Anterior cingulate cortex (tissue), 58 donors: ENCODE measurements at regions not wholly inside any gene's neighbourhood (a gene's known extent, or its start where the extent isn't known, plus 50 kb on each side); places are given as distances from the start of the nearest gene placed in this dataset.
A peak's percentile ranks its signal among the peaks of the same experiment; 100 is the strongest.

Experiments used
- DNase-seq, 58 donors: peaks; one replicate each; lab custom pipeline; 2025; lab: John Stamatoyannopoulos, UW

- no peak for DNase-seq
These were observed 208.2 kb downstream of the SEC61B start for GRCh38 chr9:99430301-99430700.

- peak in 1 of 58 donors; percentile 9 for DNase-seq
These were observed 209.0 kb downstream of the SEC61B start for GRCh38 chr9:99431103-99431502.

GRCh38 chr9:99432075-99432474, 210.0 kb downstream of the SEC61B start:
- no peak for DNase-seq

DNA sequence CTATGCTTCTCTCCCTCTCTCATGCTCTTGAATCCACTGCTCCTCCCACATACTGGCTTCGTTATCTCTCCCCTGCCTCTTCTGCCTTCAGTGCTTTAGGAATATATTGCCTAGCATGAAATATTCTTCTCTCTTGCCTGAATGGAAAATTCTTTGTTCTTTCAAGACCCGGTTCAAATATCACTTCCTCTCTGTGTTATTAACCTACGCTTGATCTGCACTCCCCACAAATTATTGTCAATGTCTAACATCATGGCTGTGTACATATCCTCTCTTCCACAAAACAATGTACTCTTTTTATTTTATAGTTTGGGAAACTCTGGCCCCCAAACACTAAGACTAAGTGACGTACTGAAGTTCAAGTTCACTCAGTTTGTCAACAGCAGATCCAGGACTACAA, 211.0 kb downstream of the SEC61B start:
- no peak for DNase-seq

GRCh38 chr9:99433555-99433954, 211.5 kb downstream of the SEC61B start:
- no peak for DNase-seq

DNA sequence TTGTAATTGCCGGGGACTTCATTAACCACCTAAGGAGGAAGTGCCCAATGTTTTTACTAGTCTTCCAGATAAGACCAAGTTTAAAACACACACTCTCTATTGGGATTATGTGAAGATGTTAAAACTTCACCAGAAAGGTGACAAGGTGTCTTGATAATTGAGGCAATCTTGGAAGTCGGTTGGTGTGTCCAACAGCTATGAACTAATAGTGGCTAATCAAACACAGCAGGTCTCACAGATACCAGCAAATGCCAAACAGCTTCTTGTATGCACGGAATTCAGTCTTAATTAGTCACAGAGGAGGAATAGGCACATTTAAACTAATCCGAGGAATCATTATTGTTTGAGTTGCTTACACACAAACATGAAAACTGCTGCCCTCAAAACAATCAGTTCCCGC, 214.5 kb downstream of the SEC61B start:
- DNase-seq = no peak

- no peak for DNase-seq
These were observed 215.1 kb downstream of the SEC61B start for GRCh38 chr9:99437145-99437544.

DNA sequence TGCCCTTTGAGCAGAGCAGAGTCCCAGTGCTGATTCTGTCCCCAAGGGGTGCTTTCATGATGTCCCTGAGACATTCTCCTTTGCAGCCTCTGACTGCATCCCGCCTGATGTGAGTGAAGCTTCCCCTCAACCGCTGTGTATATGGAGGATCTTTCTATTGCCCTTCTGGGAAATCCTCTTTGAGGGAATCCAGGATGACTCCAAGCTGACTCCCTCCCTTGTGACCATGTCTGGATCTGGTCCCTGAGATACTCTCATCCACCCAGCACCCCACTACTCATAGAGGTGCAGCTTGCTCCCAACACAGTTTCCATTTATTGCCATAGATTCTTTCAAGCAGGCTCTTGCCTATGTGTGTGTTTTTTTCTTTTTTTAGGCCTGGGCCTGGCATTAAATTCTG, 216.5 kb downstream of the SEC61B start:
- DNase-seq = no peak

- DNase-seq = no peak
These were observed 219.7 kb downstream of the SEC61B start for GRCh38 chr9:99441829-99442228.

DNA sequence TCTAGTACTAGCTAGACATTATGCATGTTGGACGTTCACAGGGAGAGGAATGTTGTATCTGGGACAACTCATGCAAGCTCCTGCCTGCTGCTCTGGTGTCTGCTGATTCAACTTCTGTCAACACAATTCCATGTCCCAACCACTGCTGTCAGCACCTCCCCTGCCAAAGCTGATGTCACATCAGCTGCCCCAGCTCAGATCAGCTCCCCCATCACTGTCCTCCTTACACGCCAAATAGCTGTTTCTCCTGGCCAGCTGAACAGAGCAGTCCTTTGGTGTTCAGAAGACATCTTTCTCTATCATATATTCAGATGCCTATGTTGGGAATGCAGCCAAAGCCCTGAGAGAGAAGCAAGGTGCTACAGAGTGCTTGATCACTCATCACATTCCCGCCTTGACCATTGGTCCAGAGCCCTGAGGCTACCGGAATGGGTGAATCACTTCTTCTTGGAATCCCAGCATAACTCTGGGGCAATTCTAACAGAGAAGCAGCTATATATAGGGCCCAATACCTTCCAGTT, 223.3 kb downstream of the SEC61B start:
- peak in 18 of 58 donors; percentile 3 to 45 (median 16) for DNase-seq

GRCh38 chr9:99445920-99446319, 223.8 kb downstream of the SEC61B start:
- no peak for DNase-seq

DNA sequence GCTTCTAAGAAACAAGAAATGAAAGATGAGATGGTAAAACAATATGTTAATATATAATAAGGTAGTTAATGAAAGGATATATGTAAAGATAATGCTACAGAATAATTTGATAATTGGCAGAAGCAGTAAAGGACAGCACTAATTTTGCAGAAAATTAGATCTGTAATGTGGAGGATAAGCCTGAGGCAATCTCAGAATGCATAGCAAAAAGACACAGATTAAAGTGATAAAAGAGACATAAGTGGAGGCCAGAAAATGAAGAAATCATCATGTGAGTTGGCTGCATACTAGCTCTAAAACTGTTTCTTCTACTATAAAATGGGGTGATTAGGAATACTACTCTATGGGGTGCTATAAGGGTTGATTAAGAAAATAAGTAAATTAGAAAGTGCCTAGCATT, 225.9 kb downstream of the SEC61B start:
- no peak for DNase-seq

DNA sequence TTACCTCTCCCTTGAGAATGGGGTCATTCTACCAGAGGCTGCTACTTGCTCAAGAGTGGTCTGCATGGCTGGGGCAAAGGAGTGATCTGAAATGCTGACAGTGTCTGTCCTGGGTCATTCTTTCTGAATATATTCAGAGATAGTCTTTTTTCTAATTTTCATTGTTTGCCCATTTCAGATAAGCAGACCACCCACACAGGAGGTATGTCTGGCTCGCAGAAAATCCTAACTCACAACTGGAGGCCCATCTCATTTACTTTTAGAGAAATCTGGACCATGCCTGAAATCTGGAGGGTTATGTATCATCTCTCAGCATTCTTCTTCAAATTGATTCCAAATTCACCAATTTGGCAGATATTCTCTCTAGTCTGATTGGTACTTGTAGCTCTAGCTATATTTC, 227.6 kb downstream of the SEC61B start:
- no peak for DNase-seq

DNA sequence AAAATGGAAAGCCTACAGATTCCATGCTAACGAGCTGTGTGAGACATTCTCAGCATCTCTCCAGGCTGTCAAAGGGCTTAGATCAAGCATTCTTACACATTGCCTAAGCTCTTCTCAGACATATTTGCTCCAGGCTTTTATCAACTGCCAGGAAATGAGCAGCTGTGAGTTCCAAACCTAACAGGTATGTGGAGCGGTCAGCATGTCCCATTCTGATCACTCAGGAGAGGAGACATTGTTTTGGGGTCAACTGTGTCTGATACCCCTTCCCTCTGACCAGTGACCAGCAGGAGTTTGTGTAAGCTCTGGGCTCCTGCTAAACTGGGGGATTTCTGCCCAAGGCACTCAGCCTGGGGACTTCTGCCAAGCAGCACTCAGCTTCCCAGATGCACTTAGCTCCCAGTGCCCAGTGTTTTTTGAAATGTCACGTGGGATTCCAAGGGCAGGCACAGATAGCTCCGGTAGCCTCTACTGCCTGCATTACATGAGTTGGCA, 229.1 kb downstream of the SEC61B start:
- DNase-seq = peak in 37 of 58 donors; percentile 4 to 77 (median 30)

GRCh38 chr9:99457406-99457805, 235.3 kb downstream of the SEC61B start:
- DNase-seq = no peak

DNA sequence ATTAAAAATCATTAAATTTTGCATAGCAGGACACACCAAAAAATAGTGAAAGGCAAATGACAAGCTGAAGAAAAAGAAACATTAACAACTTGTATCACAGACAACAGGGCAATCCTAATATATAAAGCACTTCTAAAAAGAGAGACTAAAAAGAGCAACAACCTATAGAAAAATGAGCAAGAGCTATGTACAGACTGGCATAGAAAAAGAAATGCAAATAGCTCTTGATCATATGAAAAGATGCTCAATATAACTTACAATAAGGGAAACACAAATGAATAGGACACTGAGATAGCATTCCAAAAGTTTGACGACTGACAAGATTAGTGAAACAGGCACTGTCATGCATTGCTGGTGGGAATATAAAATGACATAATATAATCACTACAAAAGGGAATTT, 235.9 kb downstream of the SEC61B start:
- no peak for DNase-seq

DNA sequence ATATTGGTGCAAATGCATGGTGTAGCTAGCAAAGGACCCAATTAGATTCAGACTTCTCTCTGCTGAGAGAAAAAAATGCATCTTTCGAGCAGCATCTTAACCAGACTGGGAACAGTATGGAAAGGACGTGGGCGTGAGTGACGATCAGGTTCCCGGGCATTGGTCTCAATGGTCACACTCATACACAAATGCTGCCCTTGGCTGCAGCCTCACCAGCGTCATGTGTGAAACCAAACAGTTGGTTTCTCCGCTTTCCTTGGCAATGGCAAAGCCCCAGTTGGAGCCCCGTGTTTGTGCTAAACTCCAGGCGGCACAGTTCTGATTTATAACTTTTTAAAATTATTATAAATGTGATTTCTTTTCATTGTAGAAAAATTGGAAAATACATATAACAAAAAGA, 237.8 kb downstream of the SEC61B start:
- DNase-seq = no peak

- DNase-seq = no peak
These were observed 241.0 kb downstream of the SEC61B start for GRCh38 chr9:99463131-99463530.

DNA sequence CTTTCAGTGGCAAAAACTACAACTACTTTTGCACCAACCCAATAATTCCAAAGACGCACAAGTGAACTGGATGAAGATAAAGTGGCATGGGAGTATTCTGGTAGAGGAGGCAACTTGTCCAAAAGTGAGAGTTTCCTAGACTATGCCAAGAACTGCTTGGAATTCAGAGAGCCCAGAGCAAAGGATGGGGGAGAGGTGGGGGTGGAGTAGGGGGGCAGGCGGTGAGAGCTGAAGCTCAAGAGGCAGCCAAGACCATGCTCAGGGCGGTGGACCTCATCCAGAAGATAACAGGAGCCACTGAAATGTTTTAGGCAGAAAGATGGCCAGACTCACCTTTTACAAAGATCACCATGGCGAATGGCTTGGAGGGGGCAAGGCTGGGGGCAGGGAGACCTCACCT, 242.5 kb downstream of the SEC61B start:
- no peak for DNase-seq

GRCh38 chr9:99465231-99465907, 243.3 kb downstream of the SEC61B start:
- peak in 43 of 58 donors; percentile 8 to 83 (median 44) for DNase-seq

DNA sequence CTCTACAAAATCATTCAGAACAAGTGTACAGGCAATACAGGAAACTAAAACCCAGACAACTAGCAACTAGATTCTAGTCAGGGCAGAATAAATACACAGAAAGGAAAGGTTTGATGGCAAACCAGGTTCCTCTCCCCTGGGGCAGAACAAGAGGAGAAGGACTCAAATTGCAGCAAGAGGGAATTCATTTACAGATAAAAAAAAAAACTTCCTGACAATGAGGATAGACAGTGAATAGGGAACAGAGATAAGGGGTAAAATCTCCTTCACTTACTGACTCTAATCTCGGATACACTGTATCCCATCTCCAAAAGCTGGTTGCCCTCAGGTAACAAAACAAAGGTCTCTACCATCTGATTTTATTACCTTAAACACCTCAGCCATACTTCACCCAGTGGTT, 244.0 kb downstream of the SEC61B start:
- DNase-seq = no peak

DNA sequence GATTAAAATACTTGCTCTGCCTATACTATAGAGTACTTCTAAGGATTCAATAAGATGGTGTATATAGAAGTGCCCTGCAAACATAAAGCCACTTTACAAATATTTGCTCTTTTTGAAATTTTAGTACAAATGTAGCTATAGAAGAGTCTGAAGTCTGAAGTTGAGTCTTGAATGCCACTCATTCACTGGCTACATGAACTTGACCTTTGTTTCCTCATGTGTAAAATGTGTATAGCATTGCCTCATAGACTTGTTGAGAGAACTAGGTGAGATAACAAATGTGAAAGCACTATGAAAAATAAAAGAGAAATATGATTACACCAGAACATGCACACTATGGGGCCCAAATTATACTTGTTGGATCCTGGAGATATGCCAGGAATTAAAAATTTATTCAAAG, 244.7 kb downstream of the SEC61B start:
- DNase-seq = no peak

GRCh38 chr9:99471033-99471432, 249.0 kb downstream of the SEC61B start:
- no peak for DNase-seq
